Thyroid gland (tissue), 4 donors: ENCODE measurements at regions not wholly inside any gene's neighbourhood (a gene's known extent, or its start where the extent isn't known, plus 50 kb on each side); places are given as distances from the start of the nearest gene placed in this dataset.

Experiments used
- DNase-seq, 2 donors: peaks; one replicate each; pipeline ENCODE4 v3.0.0-alpha.2; 2019
- H3K27ac ChIP-seq, 3 donors: fragments of 200-600 bp; sonication (generic); 1 replicate in 2 of 3; 2 replicates in 1 of 3; pipeline ENCODE4 v1.5.1; 2016 to 2019; ENCODE audit warnings: mild to moderate bottlenecking in 1 of 3, moderate library complexity in 1 of 3
- H3K27me3 ChIP-seq: fragments of 200-600 bp; sonication (generic); one replicate; pipeline ENCODE4 v1.5.1; 2019
- H3K36me3 ChIP-seq, 2 donors: fragments of 200-600 bp; sonication (generic); one replicate each; pipeline ENCODE4 v1.5.1; 2016 to 2019
- H3K4me1 ChIP-seq, 2 donors: fragments of 200-600 bp; sonication (generic); one replicate each; pipeline ENCODE4 v1.5.1; 2017 to 2019
- H3K4me3 ChIP-seq, 3 donors: fragments of 200-600 bp; sonication (generic); replicated peaks in 1 of 3; 1 replicate in 2 of 3; 2 replicates in 1 of 3; pipeline ENCODE4 v1.5.1; 2016; ENCODE audit warnings: mild to moderate bottlenecking in 1 of 3
- H3K9me3 ChIP-seq: fragments of 200-600 bp; sonication (generic); one replicate; pipeline ENCODE4 v1.5.1; 2017
- POLR2A ChIP-seq, 2 donors: fragments of 450-650 bp; IDR thresholded peaks; one replicate each; pipeline ENCODE4 v1.6.1; 2017; ENCODE audit warnings: antibody characterized with exemption in 2 of 2, mild to moderate bottlenecking in 2 of 2, moderate library complexity in 1 of 2
- WGBS, 2 donors: methylation state at CpG; one replicate each; pipeline ENCODE4 v1.1.5; 2017; 5-methylcytosine and 5-hydroxymethylcytosine counted together
- intact Hi-C: fragments of 100-400 bp; cut with DNase I; formaldehyde crosslinking; loops from one replicate; pipeline ENCODE4 v1.15.1; 2023
- TF ChIP-seq, protein P1 (sequence below), 6 experiments: fragments of 200-600 bp in 3 of 6; fragments of 450-650 bp in 3 of 6; sonication (generic) in 3 of 6; IDR thresholded peaks; one replicate each; pipeline ENCODE4 v1.5.1; 2016 to 2019; ENCODE audit warnings: antibody characterized with exemption in 6 of 6, mild to moderate bottlenecking in 2 of 6, inconsistent platforms in 1 of 6, moderate library complexity in 1 of 6

DNA sequence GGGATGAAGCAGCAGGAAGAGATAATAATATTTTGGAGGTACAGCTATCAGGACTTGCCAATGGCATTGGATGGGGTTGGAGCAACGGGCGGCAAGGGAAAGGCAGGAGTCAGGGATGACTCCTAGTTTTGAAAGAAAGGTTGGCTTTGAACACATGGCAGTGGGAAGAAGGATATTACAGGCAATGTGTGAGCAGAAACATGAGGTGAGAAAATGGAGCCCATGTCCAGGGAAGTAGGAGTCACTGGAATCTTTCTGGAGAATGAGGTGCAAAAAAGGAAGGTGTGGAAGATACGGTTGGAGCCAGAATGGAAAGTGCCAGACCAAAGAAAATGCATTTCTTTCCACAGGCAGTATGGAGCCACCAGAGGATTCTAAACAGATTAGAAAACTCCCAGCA lies 288.5 kb upstream of the KAZN start:
- 85 to 93% methylated on average over 3 of the region's 3 CpGs for WGBS, 2 donors

DNA sequence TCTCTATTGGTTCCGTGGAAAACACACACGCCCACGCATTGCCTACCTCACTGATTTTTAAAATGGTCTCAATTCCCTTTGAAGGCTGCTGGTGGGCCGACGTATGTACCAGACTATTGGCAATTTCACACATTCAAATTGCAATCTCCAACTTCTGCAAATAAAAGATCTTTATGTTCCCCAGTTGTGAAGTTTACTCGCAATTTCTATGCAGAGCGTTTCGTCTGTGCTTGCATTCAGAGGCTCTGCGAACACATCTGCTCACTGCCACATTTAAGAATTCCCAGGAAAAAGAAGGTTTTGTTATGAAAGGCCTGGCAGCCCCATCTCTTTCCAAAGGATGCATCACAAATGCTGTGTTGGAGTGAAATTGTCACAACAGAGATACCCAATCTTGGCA lies 288.0 kb upstream of the KAZN start:
- H3K27ac ChIP-seq = no peak overlapping the region
- no peaks in the 10 kb centered on the region for H3K9me3 ChIP-seq
- WGBS, 2 donors = 93 to 95% methylated on average over 9 of the region's 9 CpGs
- intact Hi-C loops = no loop called here
- H3K4me3 ChIP-seq = no peak overlapping the region
- no peaks in the 10 kb centered on the region for H3K36me3 ChIP-seq
- DNase-seq = no peak
- no peaks in the 10 kb centered on the region for H3K27me3 ChIP-seq
- peaks cover 9 to 10% of the 10 kb centered on the region in 2 donors for H3K4me1 ChIP-seq
- TF ChIP-seq POLR2A (IDR thresholded peaks at IDR 0.05) = no peak
- TF ChIP-seq, protein P1, sequence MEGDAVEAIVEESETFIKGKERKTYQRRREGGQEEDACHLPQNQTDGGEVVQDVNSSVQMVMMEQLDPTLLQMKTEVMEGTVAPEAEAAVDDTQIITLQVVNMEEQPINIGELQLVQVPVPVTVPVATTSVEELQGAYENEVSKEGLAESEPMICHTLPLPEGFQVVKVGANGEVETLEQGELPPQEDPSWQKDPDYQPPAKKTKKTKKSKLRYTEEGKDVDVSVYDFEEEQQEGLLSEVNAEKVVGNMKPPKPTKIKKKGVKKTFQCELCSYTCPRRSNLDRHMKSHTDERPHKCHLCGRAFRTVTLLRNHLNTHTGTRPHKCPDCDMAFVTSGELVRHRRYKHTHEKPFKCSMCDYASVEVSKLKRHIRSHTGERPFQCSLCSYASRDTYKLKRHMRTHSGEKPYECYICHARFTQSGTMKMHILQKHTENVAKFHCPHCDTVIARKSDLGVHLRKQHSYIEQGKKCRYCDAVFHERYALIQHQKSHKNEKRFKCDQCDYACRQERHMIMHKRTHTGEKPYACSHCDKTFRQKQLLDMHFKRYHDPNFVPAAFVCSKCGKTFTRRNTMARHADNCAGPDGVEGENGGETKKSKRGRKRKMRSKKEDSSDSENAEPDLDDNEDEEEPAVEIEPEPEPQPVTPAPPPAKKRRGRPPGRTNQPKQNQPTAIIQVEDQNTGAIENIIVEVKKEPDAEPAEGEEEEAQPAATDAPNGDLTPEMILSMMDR (IDR thresholded peaks at IDR 0.05) = no peak

More for the DNA sequence above, 288.5 kb upstream of the KAZN start:
- intact Hi-C loops = no loop called here
- Histone ChIP-seq H3K4me1 (peaks cover 14 to 15% of the 10 kb centered on the region in 2 donors), H3K9me3 (no peaks in the 10 kb centered on the region), H3K4me3 (no peak overlapping the region), H3K36me3 (no peaks in the 10 kb centered on the region), H3K27ac (no peak overlapping the region), H3K27me3 (no peaks in the 10 kb centered on the region)
- no peak for DNase-seq
- TF ChIP-seq, protein P1 (IDR thresholded peaks at IDR 0.05) = no peak
- no peak for TF ChIP-seq POLR2A (IDR thresholded peaks at IDR 0.05)

DNA sequence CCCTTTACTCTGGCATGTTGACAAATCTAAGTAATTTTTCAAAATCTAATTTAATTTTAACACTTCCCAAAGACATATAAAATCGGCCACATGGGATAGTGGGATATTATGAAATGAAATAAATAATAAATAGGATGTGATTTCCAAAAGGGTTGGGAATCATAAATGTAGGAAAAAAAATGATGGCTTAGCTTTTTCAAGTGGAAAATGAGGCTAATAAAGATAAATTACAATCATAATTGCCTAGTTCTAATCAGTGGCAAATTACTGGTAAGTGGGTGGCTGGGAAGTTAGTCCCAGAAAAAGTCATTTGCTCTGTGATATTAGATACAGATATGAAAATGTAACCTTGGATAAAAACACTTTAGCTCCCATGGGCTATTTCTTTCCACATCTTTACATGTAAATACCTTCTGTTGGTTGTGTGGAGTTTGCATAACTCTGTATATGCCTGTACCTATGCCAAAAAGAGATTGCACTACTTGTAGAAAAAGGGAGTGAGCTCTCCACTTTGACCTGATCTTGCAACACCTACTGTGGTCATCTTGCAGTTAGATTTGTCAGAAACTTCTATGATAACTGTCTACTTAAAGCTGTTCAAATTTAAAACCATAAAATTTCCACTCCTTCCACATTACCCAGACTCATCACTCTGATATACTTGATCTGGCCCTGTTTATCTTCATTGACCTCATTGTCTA lies 284.6 kb upstream of the KAZN start:
- H3K27ac ChIP-seq = no peak overlapping the region

DNA sequence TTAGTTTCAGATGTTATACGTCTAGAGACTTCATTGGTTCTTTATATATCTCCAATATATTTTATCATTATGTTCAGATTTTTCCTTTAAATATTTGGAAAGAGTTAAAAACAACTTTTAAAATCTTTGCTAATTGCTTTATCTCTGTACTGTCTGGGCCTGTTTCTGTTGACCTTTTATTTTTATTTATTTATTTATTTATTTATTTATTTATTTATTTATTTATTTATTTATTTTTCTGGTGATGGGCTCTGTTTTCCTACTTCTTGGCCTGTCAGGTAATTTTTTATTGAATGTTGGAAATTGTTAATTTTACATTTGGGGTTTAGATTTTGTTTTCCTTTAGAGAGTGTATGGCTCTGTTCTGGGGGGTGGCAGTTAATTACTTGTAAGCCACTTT lies 279.7 kb upstream of the KAZN start:
- Histone ChIP-seq H3K27ac (no peak overlapping the region), H3K36me3 (no peaks in the 10 kb centered on the region), H3K27me3 (no peaks in the 10 kb centered on the region), H3K9me3 (no peaks in the 10 kb centered on the region), H3K4me3 (no peak overlapping the region), H3K4me1 (no peaks in the 10 kb centered on the region)
- intact Hi-C loops = no loop called here
- 86 to 100% methylated on average over 1 of the region's 1 CpG for WGBS, 2 donors
- no peak for DNase-seq
- TF ChIP-seq, protein P1 (IDR thresholded peaks at IDR 0.05) = no peak
- TF ChIP-seq POLR2A (IDR thresholded peaks at IDR 0.05) = no peak

More for the DNA sequence above, 284.6 kb upstream of the KAZN start:
- no peaks in the 10 kb centered on the region for H3K9me3 ChIP-seq
- intact Hi-C loops = no loop called here
- no peak for TF ChIP-seq POLR2A (IDR thresholded peaks at IDR 0.05)
- TF ChIP-seq, protein P1 (IDR thresholded peaks at IDR 0.05) = no peak
- DNase-seq = no peak
- WGBS, 2 donors = 77 to 86% methylated on average over 1 of the region's 1 CpG
- H3K27me3 ChIP-seq = no peaks in the 10 kb centered on the region
- H3K4me1 ChIP-seq = no peaks in the 10 kb centered on the region
- no peak overlapping the region for H3K4me3 ChIP-seq
- no peaks in the 10 kb centered on the region for H3K36me3 ChIP-seq

DNA sequence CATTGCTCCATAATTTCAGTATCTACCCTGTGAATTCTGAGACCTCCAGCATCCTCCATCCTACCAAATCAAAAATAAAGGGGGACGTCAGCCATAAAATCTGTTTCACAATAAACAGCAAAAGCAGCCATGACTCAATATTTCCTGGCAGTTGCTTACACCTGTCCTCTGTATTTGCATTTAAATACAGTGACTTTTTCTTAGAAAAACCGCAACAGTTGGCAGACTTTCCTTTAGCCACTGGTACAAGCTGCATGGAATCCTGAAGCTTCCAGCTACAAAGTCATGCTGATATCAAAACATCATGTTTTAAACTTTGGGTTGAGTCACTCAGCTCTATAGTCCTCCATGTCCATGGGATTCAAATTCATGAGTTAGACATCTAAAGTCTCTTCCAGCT lies 278.0 kb upstream of the KAZN start:
- Histone ChIP-seq H3K27ac (no peak overlapping the region), H3K27me3 (no peaks in the 10 kb centered on the region), H3K4me1 (no peaks in the 10 kb centered on the region), H3K4me3 (no peak overlapping the region), H3K9me3 (no peaks in the 10 kb centered on the region), H3K36me3 (no peaks in the 10 kb centered on the region)
- no peak for DNase-seq
- intact Hi-C loops = no loop called here
- TF ChIP-seq, protein P1 (IDR thresholded peaks at IDR 0.05) = no peak
- TF ChIP-seq POLR2A (IDR thresholded peaks at IDR 0.05) = no peak
- 90 to 93% methylated on average over 2 of the region's 2 CpGs for WGBS, 2 donors
